LNCaP clone FGC (cell line): ENCODE measurements at regions not wholly inside any gene's neighbourhood (a gene's known extent, or its start where the extent isn't known, plus 50 kb on each side); places are given as distances from the start of the nearest gene placed in this dataset.

Source experiments
- DNase-seq: peaks from one replicate; pipeline ENCODE4 v3.0.0-alpha.2; 2011; ENCODE audit warnings: low read depth
- H3K4me3 ChIP-seq: 2 replicates; pipeline ENCODE4 v1.5.1; 2011; ENCODE audit warnings: mild to moderate bottlenecking, low read depth, low read length, control low read depth
- CTCF ChIP-seq: IDR thresholded peaks from 2 replicates; pipeline ENCODE4 v1.5.1; 2012; ENCODE audit warnings: mild to moderate bottlenecking; ENCODE audit not compliant: control insufficient read depth, insufficient read depth; ENCODE audit errors: extremely low read depth

- DNase-seq = no peak
- H3K4me3 ChIP-seq = no peak overlapping the region
- TF ChIP-seq CTCF = no peak
Observed at GRCh38 chr20:12679447-12679846, 329.3 kb upstream of the SPTLC3 start.

- H3K4me3 ChIP-seq = no peak overlapping the region
- no peak for TF ChIP-seq CTCF
- no peak for DNase-seq
Observed at GRCh38 chr20:12682613-12683012, 326.2 kb upstream of the SPTLC3 start.

- DNase-seq = no peak
- TF ChIP-seq CTCF = no peak
- no peak overlapping the region for H3K4me3 ChIP-seq
Observed at GRCh38 chr20:12687476-12687875, 321.3 kb upstream of the SPTLC3 start.

- no peak for DNase-seq
- TF ChIP-seq CTCF = no peak
- no peak overlapping the region for H3K4me3 ChIP-seq
Observed at GRCh38 chr20:12695937-12696336, 312.8 kb upstream of the SPTLC3 start.

GRCh38 chr20:12698817-12699216, 310.0 kb upstream of the SPTLC3 start:
- TF ChIP-seq CTCF = no peak

GRCh38 chr20:12699374-12700228, 309.2 kb upstream of the SPTLC3 start:
- no peak for DNase-seq
- no peak for TF ChIP-seq CTCF

More at GRCh38 chr20:12698817-12699216, 310.0 kb upstream of the SPTLC3 start:
- H3K4me3 ChIP-seq = no peak overlapping the region
- DNase-seq = no peak

GRCh38 chr20:12700701-12701100, 308.1 kb upstream of the SPTLC3 start:
- TF ChIP-seq CTCF = no peak
- DNase-seq = peak; percentile 21
- no peak overlapping the region for H3K4me3 ChIP-seq

More at GRCh38 chr20:12699374-12700228, 309.2 kb upstream of the SPTLC3 start:
- H3K4me3 ChIP-seq = no peak overlapping the region
